ENCODE measurements at regions not wholly inside any gene's neighbourhood (a gene's known extent, or its start where the extent isn't known, plus 50 kb on each side); places are given as distances from the start of the nearest gene placed in this dataset.

- TF ChIP-seq POLR2AphosphoS5 (IDR thresholded peaks at IDR 0.05; ENCODE audit: low read depth) (no peak), CTCF (IDR thresholded peaks at IDR 0.05; ENCODE audit: insufficient read depth, low read length) (no peak), REST (IDR thresholded peaks at IDR 0.05; ENCODE audit: insufficient replicate concordance, low read depth) (no peak)
Measured at GRCh38 chr20:60470366-60470765, 512.1 kb downstream of the CDH26 start.

Data from HL-60 (cell line).